T-helper 17 cell (primary cell): ENCODE measurements at regions not wholly inside any gene's neighbourhood (a gene's known extent, or its start where the extent isn't known, plus 50 kb on each side); places are given as distances from the start of the nearest gene placed in this dataset.
A peak's percentile ranks its signal among the peaks of the same experiment; 100 is the strongest.

Source experiments
- ATAC-seq: fragments of 150-1000 bp; cut with Tn5 transposase; 2 replicates; pipeline ENCODE4 v1.10.0; 2021; ENCODE audit warnings: mild to moderate bottlenecking, moderate library complexity
- DNase-seq, 3 donors: peaks; one replicate each; pipeline versions ENCODE4 v3.0.0 to v3.0.0-alpha.2; 2020 to 2021
- H3K9me3 ChIP-seq: one replicate; pipeline ENCODE4 v1.7.0; 2013; ENCODE audit warnings: low read length, mild to moderate bottlenecking; ENCODE audit not compliant: control insufficient read depth, poor library complexity, severe bottlenecking
- H3K27ac Mint-ChIP-seq: one replicate; pipeline ENCODE4 v1.8.0; 2022; ENCODE audit warnings: mild to moderate bottlenecking, moderate library complexity, mixed read lengths
- H3K27me3 Mint-ChIP-seq: one replicate; pipeline ENCODE4 v1.8.0; 2022; ENCODE audit warnings: mixed read lengths
- H3K36me3 Mint-ChIP-seq: one replicate; pipeline ENCODE4 v1.8.0; 2022; ENCODE audit warnings: low read depth, mixed read lengths
- H3K4me1 Mint-ChIP-seq: one replicate; pipeline ENCODE4 v1.8.0; 2022; ENCODE audit warnings: mild to moderate bottlenecking, mixed read lengths
- H3K4me3 Mint-ChIP-seq: one replicate; pipeline ENCODE4 v1.8.0; 2022; ENCODE audit warnings: mild to moderate bottlenecking, moderate library complexity, mixed read lengths

DNA sequence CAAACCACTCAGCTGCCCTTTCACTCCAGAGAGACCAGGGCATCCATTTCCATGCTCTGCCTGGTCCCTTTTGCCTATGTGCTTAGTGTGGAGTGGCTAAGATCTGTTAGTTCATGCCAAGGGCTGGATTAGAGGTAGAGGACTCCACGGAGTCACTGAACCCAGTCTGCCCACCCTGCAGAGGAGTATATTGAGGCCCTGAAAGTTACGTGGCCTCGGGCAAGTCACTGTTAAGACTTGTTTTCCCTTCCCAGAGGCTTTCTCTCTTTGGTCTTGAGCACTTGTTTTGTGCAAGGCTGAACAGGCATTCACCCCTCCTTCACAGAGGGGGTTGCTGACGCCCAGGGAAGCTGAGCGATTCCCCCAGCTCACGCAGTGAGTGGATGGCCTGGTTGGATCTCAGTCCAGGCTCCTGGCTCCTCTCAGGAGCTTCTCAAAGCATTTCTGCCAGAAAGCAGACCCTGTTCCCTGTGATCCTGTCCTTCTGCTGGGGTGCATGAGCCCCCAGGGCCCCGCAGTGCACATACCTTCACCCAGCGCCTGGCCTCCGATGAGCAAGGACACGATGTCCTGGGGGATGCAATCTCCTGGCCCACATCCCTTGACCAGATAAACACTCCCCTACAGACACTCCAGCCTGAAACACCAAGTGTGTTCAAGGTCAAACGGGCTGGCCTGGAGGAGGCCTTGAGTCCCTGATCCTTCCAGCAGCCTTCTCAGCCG lies 153.4 kb upstream of the GSE1 start:
- no peaks in the 10 kb centered on the region for H3K36me3 Mint-ChIP-seq
- DNase-seq (no peak), ATAC-seq (no peak)
- no peaks in the 10 kb centered on the region for H3K9me3 ChIP-seq
- no peak overlapping the region for H3K27ac Mint-ChIP-seq
- peaks cover 11% of the 10 kb centered on the region for H3K4me1 Mint-ChIP-seq
- no peak overlapping the region for H3K4me3 Mint-ChIP-seq
- peaks cover 11% of the 10 kb centered on the region for H3K27me3 Mint-ChIP-seq

- Mint-ChIP-seq H3K4me1 (peaks cover 11% of the 10 kb centered on the region), H3K27ac (no peak overlapping the region), H3K27me3 (peaks cover 14% of the 10 kb centered on the region), H3K36me3 (peaks cover 1% of the 10 kb centered on the region), H3K4me3 (no peak overlapping the region)
- DNase-seq (no peak), ATAC-seq (no peak)
- H3K9me3 ChIP-seq: no peaks in the 10 kb centered on the region
Measured at GRCh38 chr16:85460252-85461021, 152.7 kb upstream of the GSE1 start.

DNA sequence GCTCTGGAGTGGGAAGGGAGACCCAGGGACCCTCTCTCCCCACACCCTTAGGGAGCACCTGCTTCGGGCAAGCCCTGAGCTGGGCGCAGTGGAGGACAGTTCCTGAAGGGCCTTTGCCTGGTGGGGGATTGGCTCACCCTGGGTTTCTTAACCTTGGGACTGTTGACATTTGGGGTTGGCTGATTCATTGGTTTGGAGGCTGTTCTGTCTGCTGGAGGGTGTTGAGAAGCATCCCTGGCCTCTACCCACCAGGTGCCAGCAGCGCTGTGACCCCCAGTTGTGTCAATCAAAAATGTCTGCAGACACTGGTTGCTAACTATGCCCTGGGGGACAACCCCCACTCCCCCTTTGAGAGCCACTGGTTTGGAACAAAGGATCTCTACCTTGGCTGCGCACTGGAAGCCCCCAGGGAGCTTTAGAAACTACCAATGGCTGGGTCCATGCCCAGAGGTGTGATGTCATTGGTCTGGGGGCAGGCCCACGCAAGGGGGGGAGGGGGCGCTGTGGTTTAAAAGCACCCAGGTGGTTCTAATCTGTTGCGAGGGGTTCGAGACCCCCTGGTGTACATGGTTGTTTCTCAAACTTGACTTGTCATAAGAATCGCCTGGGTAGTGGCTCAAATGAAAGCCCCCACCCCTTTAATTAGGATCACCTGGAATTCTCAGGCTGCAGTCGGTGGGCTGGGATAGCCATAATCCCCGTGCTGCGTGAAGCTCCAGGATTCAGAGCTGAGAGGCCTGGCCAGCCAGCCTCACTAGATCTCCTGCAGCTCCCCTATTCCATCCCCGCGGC lies 151.9 kb upstream of the GSE1 start:
- Mint-ChIP-seq H3K4me1 (peaks cover 10% of the 10 kb centered on the region), H3K4me3 (no peak overlapping the region), H3K36me3 (peaks cover 3% of the 10 kb centered on the region), H3K27me3 (peaks cover 20% of the 10 kb centered on the region), H3K27ac (no peak overlapping the region)
- no peaks in the 10 kb centered on the region for H3K9me3 ChIP-seq
- DNase-seq (no peak), ATAC-seq (no peak)

GRCh38 chr16:85461814-85462713 lies 151.1 kb upstream of the GSE1 start:
- Mint-ChIP-seq H3K36me3 (peaks cover 3% of the 10 kb centered on the region), H3K27ac (no peak overlapping the region), H3K4me1 (peaks cover 9% of the 10 kb centered on the region), H3K4me3 (peak overlapping the region; percentile 85), H3K27me3 (peaks cover 20% of the 10 kb centered on the region)
- H3K9me3 ChIP-seq: no peaks in the 10 kb centered on the region
- ATAC-seq (peak; percentile 64), DNase-seq (no peak)

- Mint-ChIP-seq H3K4me3 (peak overlapping the region; percentile 85), H3K36me3 (peaks cover 3% of the 10 kb centered on the region), H3K27ac (no peak overlapping the region), H3K4me1 (peaks cover 9% of the 10 kb centered on the region), H3K27me3 (peaks cover 27% of the 10 kb centered on the region)
- no peak for DNase-seq
- peak; percentile 18 for ATAC-seq
- H3K9me3 ChIP-seq: no peaks in the 10 kb centered on the region
Measured at GRCh38 chr16:85462714-85463611, 150.2 kb upstream of the GSE1 start.

DNA sequence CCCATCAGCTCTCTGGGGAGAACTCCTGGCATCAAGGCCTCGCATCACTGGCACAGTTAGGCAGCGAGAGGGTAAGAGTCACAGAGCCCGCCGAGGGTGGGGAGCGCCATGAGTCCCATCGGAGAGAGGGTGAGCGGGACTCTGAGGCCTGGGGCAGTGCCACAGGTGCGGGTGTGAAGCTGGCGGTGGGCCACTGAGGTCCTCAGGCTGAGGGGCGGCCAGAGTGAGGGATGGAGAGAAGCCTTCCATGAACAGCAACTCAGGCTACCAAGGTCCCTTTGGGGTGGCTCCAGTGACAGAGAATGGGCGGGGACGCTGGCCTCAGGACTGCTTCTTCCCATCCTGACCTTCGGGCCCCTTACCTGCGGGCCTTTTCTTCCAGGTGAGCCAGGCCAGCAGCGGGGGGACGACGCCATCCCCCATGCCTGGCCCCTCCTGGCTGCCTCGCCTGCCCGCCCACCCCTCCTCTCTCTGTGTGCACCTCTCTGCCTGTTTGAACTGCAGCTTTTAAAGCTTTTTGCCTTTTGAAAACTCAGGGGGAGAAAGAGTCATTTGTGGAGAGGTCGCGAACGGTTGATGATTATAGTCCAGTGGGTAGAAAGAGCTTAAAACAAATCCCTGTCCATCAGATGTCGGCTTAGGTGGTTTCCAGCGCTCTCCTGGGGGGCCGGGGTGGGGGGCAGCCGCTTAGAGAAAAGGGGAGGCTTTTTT lies 149.3 kb upstream of the GSE1 start:
- DNase-seq (no peak), ATAC-seq (no peak)
- Mint-ChIP-seq H3K27me3 (peaks cover 27% of the 10 kb centered on the region), H3K4me3 (no peak overlapping the region), H3K4me1 (peaks cover 9% of the 10 kb centered on the region), H3K27ac (no peak overlapping the region), H3K36me3 (peaks cover 3% of the 10 kb centered on the region)
- H3K9me3 ChIP-seq: no peaks in the 10 kb centered on the region

GRCh38 chr16:85464383-85465305 lies 148.5 kb upstream of the GSE1 start:
- no peak for DNase-seq
- no peaks in the 10 kb centered on the region for H3K9me3 ChIP-seq
- ATAC-seq: no peak
- Mint-ChIP-seq H3K4me1 (peaks cover 9% of the 10 kb centered on the region), H3K27me3 (peaks cover 27% of the 10 kb centered on the region), H3K27ac (no peak overlapping the region), H3K4me3 (no peak overlapping the region), H3K36me3 (peaks cover 3% of the 10 kb centered on the region)

DNA sequence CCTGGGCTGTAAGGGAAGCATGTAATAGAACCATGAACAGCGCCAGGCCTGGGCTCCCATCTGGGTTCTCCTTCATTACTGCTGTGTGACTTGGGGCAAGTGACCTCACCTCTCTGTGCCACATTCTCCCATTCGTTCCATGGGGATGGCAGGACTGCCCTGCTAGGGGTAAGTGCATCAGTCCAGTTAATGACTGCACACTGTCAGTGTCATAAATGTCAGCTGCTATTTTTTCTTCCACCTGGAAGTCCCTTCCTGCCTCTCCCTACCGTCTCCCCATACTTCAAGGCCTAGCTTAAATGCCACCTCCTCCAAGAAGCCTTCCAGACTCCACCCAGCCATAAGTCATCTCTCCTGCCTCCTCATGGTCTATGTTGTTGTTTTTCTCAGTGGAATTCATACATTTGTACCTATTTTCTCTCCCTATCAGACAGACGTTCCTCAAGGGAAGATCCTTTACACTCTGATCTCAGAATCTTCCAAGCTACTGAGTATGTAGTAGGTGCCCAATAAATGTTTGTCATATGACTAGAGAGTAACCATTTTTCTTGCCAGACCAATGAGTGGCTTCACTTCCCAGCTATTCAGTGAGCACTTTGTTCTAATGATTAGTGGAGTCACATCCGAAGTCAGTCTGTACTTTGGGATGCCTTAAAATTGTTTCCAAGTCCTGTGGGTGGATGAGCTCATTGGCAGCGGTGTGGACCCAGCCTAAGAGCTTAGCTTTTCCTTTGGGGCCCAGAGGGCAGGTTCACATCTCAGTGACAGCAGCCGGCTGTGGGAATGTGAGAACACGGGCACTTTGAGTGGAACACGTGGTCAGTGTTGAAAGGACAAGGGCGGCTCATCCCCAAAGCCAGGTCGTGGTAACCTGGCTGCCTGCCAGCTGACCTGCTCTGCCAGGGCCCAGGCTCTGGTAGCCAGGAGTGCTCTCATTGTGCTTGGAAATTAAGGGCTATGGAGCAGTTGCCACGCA lies 147.5 kb upstream of the GSE1 start:
- ATAC-seq (no peak), DNase-seq (no peak)
- peaks cover 7% of the 10 kb centered on the region for H3K4me1 Mint-ChIP-seq
- H3K4me3 Mint-ChIP-seq: no peak overlapping the region
- H3K27ac Mint-ChIP-seq: peak overlapping the region; percentile 59
- no peaks in the 10 kb centered on the region for H3K9me3 ChIP-seq
- H3K36me3 Mint-ChIP-seq: peaks cover 3% of the 10 kb centered on the region
- H3K27me3 Mint-ChIP-seq: peaks cover 26% of the 10 kb centered on the region

- Mint-ChIP-seq H3K36me3 (peaks cover 3% of the 10 kb centered on the region), H3K27me3 (peaks cover 27% of the 10 kb centered on the region), H3K4me1 (peaks cover 7% of the 10 kb centered on the region), H3K27ac (no peak overlapping the region), H3K4me3 (no peak overlapping the region)
- H3K9me3 ChIP-seq: no peaks in the 10 kb centered on the region
- no peak for DNase-seq
- ATAC-seq: no peak
Measured at GRCh38 chr16:85466304-85466700, 146.8 kb upstream of the GSE1 start.

DNA sequence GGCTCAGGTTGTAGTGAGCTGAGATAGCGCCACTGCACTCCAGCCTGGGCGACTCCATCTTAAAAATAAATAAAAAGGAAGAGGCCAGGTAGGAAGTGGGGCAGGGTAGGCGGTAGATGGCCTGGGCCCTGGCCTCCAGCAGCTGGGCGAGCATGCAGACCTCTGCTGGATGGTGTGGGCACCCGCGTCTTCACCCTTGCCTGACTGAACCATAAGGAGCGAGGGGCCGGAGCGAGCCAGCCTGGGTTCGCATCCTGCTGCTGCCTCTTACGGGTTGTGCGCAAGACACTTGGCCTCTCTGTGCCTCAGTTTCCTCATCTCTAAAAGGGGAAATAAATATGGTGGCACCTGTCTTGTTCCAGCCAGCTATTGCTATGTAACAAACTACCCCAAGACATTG lies 146.1 kb upstream of the GSE1 start:
- Mint-ChIP-seq H3K36me3 (peaks cover 3% of the 10 kb centered on the region), H3K27me3 (peaks cover 34% of the 10 kb centered on the region), H3K4me1 (peaks cover 7% of the 10 kb centered on the region), H3K4me3 (no peak overlapping the region), H3K27ac (peak overlapping the region; percentile 75)
- no peak for DNase-seq
- no peaks in the 10 kb centered on the region for H3K9me3 ChIP-seq
- ATAC-seq: no peak
